ENCODE measurements at regions not wholly inside any gene's neighbourhood (a gene's known extent, or its start where the extent isn't known, plus 50 kb on each side); places are given as distances from the start of the nearest gene placed in this dataset.
A peak's percentile ranks its signal among the peaks of the same experiment; 100 is the strongest.

- Histone ChIP-seq H3K4me3 (no peak overlapping the region), H3K4me1 (no peaks in the 10 kb centered on the region), H3K4me2 (no peak overlapping the region), H3K27ac (no peak overlapping the region), H3K9me3 (peaks cover 3% of the 10 kb centered on the region; the same call in 1 of the 3 replicates)
- no peak for TF ChIP-seq PBX3 (IDR thresholded peaks at IDR 0.05)
- TF ChIP-seq MAX (IDR thresholded peaks at IDR 0.05) = no peak
- no peak for TF ChIP-seq E2F6 (IDR thresholded peaks at IDR 0.05; ENCODE audit: borderline replicate concordance, low read depth)
- TF ChIP-seq CHD4 (IDR thresholded peaks at IDR 0.05; ENCODE audit: borderline replicate concordance) = no peak
- no peak for TF ChIP-seq ESRRA (IDR thresholded peaks at IDR 0.05; ENCODE audit: borderline replicate concordance, low read length)
- TF ChIP-seq CBX8 (IDR thresholded peaks at IDR 0.05) = no peak
- TF ChIP-seq SREBF2 (IDR thresholded peaks at IDR 0.05) = no peak
- TF ChIP-seq JUNB (IDR thresholded peaks at IDR 0.05) = no peak
- no peak for TF ChIP-seq NR3C1 (IDR thresholded peaks at IDR 0.05)
- no peak for TF ChIP-seq CTCF (IDR thresholded peaks at IDR 0.05)
- no peak for TF ChIP-seq TFCP2L1 (CRISPR knock-in tag; IDR thresholded peaks at IDR 0.05)
- no peak for TF ChIP-seq EHMT2 (IDR thresholded peaks at IDR 0.05; ENCODE audit: low read depth)
- TF ChIP-seq MAFK (IDR thresholded peaks at IDR 0.05; ENCODE audit: partially characterized antibody) = no peak
- no peak for TF ChIP-seq EP300 (IDR thresholded peaks at IDR 0.05)
- no peak for TF ChIP-seq POLR2A (IDR thresholded peaks at IDR 0.05; ENCODE audit: low read length)
- no peak for TF ChIP-seq ZSCAN20 (CRISPR knock-in tag; IDR thresholded peaks at IDR 0.05)
- TF ChIP-seq RFX5 (IDR thresholded peaks at IDR 0.05) = no peak
- ChIA-PET CTCF (no interaction called here), POLR2A (no interaction called here)
- DNase-seq (ENCODE audit: low read depth in 1 of 2, low spot score in 1 of 2) (no peak), FAIRE-seq (no peak), ATAC-seq (no peak)
Measured at GRCh38 chr14:22233377-22233776, 355.6 kb downstream of the DAD1 start.

GRCh38 chr14:22232933-22233332 is 356.1 kb downstream of the DAD1 start:
- CTCF ChIA-PET = no interaction called here
- ATAC-seq (no peak), FAIRE-seq (no peak), DNase-seq (ENCODE audit: low read depth in 1 of 2, low spot score in 1 of 2) (no peak)
- POLR2A ChIA-PET = no interaction called here
- Histone ChIP-seq H3K4me1 (no peaks in the 10 kb centered on the region), H3K4me3 (no peak overlapping the region), H3K4me2 (no peak overlapping the region), H3K27ac (no peak overlapping the region), H3K9me3 (peaks cover 3% of the 10 kb centered on the region; the same call in 1 of the 3 replicates)
- WGBS (ENCODE audit: missing lambda C conversion rate) = 12% methylated on average over 2 of the region's 2 CpGs
- no peak for TF ChIP-seq JUNB (IDR thresholded peaks at IDR 0.05)
- no peak for TF ChIP-seq CTCF (IDR thresholded peaks at IDR 0.05)
- no peak for TF ChIP-seq BCL3 (IDR thresholded peaks at IDR 0.05)

- H3K4me2 ChIP-seq = no peak overlapping the region
- no peak overlapping the region for H3K27ac ChIP-seq
- no peak for DNase-seq (ENCODE audit: low read depth in 1 of 2, low spot score in 1 of 2)
- ChIA-PET POLR2A (no interaction called here), CTCF (no interaction called here)
- H3K9me3 ChIP-seq = peaks cover 3% of the 10 kb centered on the region; the same call in 1 of the 3 replicates
- no peak for FAIRE-seq
- ATAC-seq = no peak
- TF ChIP-seq ZFP36 (IDR thresholded peaks at IDR 0.05; ENCODE audit: borderline replicate concordance, partially characterized antibody) = peak; percentile 35
- TF ChIP-seq MYC (IDR thresholded peaks at IDR 0.05; ENCODE audit: borderline replicate concordance, low read length) = no peak
- no peaks in the 10 kb centered on the region for H3K4me1 ChIP-seq
- no peak overlapping the region for H3K4me3 ChIP-seq
Measured at GRCh38 chr14:22232486-22232885, 356.5 kb downstream of the DAD1 start.
